ENCODE measurements at regions not wholly inside any gene's neighbourhood (a gene's known extent, or its start where the extent isn't known, plus 50 kb on each side); places are given as distances from the start of the nearest gene placed in this dataset.

GRCh38 chr4:63728480-63729177, 680.6 kb downstream of the TECRL start:
- no peak for DNase-seq (ENCODE audit: low read depth)
- no peaks in the 10 kb centered on the region for H3K4me1 ChIP-seq (ENCODE audit: control insufficient read depth, insufficient read depth, low read length)
- H3K27me3 ChIP-seq (replicated peaks; ENCODE audit: control insufficient read depth, insufficient read depth, low read length): no peaks in the 10 kb centered on the region
- no peaks in the 10 kb centered on the region for H3K36me3 ChIP-seq (ENCODE audit: control insufficient read depth, insufficient read depth, low read length, severe bottlenecking)
- no peak overlapping the region for H3K9ac ChIP-seq (ENCODE audit: low read length)
- H3K9me3 ChIP-seq (ENCODE audit: control insufficient read depth, low read length): no peaks in the 10 kb centered on the region
- H3K4me3 ChIP-seq (ENCODE audit: low read length): no peak overlapping the region

GRCh38 chr4:63717384-63717783, 691.9 kb downstream of the TECRL start:
- H3K4me3 ChIP-seq (ENCODE audit: low read length): no peak overlapping the region
- H3K9me3 ChIP-seq (ENCODE audit: control insufficient read depth, low read length): no peaks in the 10 kb centered on the region
- H3K9ac ChIP-seq (ENCODE audit: low read length): no peak overlapping the region
- H3K4me1 ChIP-seq (ENCODE audit: control insufficient read depth, insufficient read depth, low read length): no peaks in the 10 kb centered on the region
- H3K27me3 ChIP-seq (replicated peaks; ENCODE audit: control insufficient read depth, insufficient read depth, low read length): no peaks in the 10 kb centered on the region
- no peaks in the 10 kb centered on the region for H3K36me3 ChIP-seq (ENCODE audit: control insufficient read depth, insufficient read depth, low read length, severe bottlenecking)
- DNase-seq (ENCODE audit: low read depth): no peak

GRCh38 chr4:63708661-63709060, 700.6 kb downstream of the TECRL start:
- H3K9ac ChIP-seq (ENCODE audit: low read length): no peak overlapping the region
- no peak for DNase-seq (ENCODE audit: low read depth)

GRCh38 chr4:63700569-63700968, 708.7 kb downstream of the TECRL start:
- Histone ChIP-seq H3K27me3 (replicated peaks; ENCODE audit: control insufficient read depth, insufficient read depth, low read length) (no peaks in the 10 kb centered on the region), H3K4me1 (ENCODE audit: control insufficient read depth, insufficient read depth, low read length) (no peaks in the 10 kb centered on the region), H3K9me3 (ENCODE audit: control insufficient read depth, low read length) (no peaks in the 10 kb centered on the region), H3K36me3 (ENCODE audit: control insufficient read depth, insufficient read depth, low read length, severe bottlenecking) (no peaks in the 10 kb centered on the region), H3K4me3 (ENCODE audit: low read length) (no peak overlapping the region), H3K9ac (ENCODE audit: low read length) (no peak overlapping the region)
- DNase-seq (ENCODE audit: low read depth): no peak

More at GRCh38 chr4:63708661-63709060, 700.6 kb downstream of the TECRL start:
- Histone ChIP-seq H3K27me3 (replicated peaks; ENCODE audit: control insufficient read depth, insufficient read depth, low read length) (no peaks in the 10 kb centered on the region), H3K4me1 (ENCODE audit: control insufficient read depth, insufficient read depth, low read length) (no peaks in the 10 kb centered on the region), H3K9me3 (ENCODE audit: control insufficient read depth, low read length) (no peaks in the 10 kb centered on the region), H3K36me3 (ENCODE audit: control insufficient read depth, insufficient read depth, low read length, severe bottlenecking) (no peaks in the 10 kb centered on the region), H3K4me3 (ENCODE audit: low read length) (no peak overlapping the region)

DNA sequence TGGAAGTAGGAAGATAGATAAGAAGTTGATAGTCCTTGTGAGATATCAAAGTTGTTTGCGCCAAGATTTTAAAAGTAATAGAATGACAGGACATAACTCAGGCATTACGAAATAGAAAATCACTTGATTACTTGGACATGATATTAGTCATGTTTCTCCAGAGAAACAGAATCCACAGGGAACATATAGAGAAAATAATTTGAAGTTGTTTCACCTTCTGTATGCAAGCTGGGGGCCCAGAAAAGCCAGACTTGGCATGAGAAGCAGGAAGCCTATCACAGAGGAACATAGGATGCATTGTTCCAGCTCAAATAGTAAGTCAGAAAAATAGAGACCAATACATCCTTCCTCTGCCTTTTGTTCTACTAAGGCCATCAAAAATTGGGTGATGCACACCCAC, 715.9 kb downstream of the TECRL start:
- no peaks in the 10 kb centered on the region for H3K36me3 ChIP-seq (ENCODE audit: control insufficient read depth, insufficient read depth, low read length, severe bottlenecking)
- no peaks in the 10 kb centered on the region for H3K27me3 ChIP-seq (replicated peaks; ENCODE audit: control insufficient read depth, insufficient read depth, low read length)
- H3K9ac ChIP-seq (ENCODE audit: low read length): no peak overlapping the region
- no peaks in the 10 kb centered on the region for H3K4me1 ChIP-seq (ENCODE audit: control insufficient read depth, insufficient read depth, low read length)
- H3K4me3 ChIP-seq (ENCODE audit: low read length): no peak overlapping the region
- no peak for DNase-seq (ENCODE audit: low read depth)
- no peaks in the 10 kb centered on the region for H3K9me3 ChIP-seq (ENCODE audit: control insufficient read depth, low read length)

GRCh38 chr4:63678358-63678931, 730.8 kb downstream of the TECRL start:
- Histone ChIP-seq H3K9me3 (ENCODE audit: control insufficient read depth, low read length) (no peaks in the 10 kb centered on the region), H3K9ac (ENCODE audit: low read length) (no peak overlapping the region), H3K4me3 (ENCODE audit: low read length) (no peak overlapping the region), H3K27me3 (replicated peaks; ENCODE audit: control insufficient read depth, insufficient read depth, low read length) (no peaks in the 10 kb centered on the region), H3K36me3 (ENCODE audit: control insufficient read depth, insufficient read depth, low read length, severe bottlenecking) (no peaks in the 10 kb centered on the region), H3K4me1 (ENCODE audit: control insufficient read depth, insufficient read depth, low read length) (no peaks in the 10 kb centered on the region)
- no peak for DNase-seq (ENCODE audit: low read depth)

- Histone ChIP-seq H3K4me1 (ENCODE audit: control insufficient read depth, insufficient read depth, low read length) (no peaks in the 10 kb centered on the region), H3K9me3 (ENCODE audit: control insufficient read depth, low read length) (no peaks in the 10 kb centered on the region), H3K9ac (ENCODE audit: low read length) (no peak overlapping the region), H3K36me3 (ENCODE audit: control insufficient read depth, insufficient read depth, low read length, severe bottlenecking) (no peaks in the 10 kb centered on the region), H3K4me3 (ENCODE audit: low read length) (no peak overlapping the region), H3K27me3 (replicated peaks; ENCODE audit: control insufficient read depth, insufficient read depth, low read length) (no peaks in the 10 kb centered on the region)
- no peak for DNase-seq (ENCODE audit: low read depth)
These were observed 738.5 kb downstream of the TECRL start for GRCh38 chr4:63670735-63671134.

GRCh38 chr4:63663870-63664269, 745.4 kb downstream of the TECRL start:
- Histone ChIP-seq H3K36me3 (ENCODE audit: control insufficient read depth, insufficient read depth, low read length, severe bottlenecking) (no peaks in the 10 kb centered on the region), H3K9me3 (ENCODE audit: control insufficient read depth, low read length) (peaks cover 3% of the 10 kb centered on the region), H3K4me1 (ENCODE audit: control insufficient read depth, insufficient read depth, low read length) (no peaks in the 10 kb centered on the region), H3K27me3 (replicated peaks; ENCODE audit: control insufficient read depth, insufficient read depth, low read length) (no peaks in the 10 kb centered on the region), H3K4me3 (ENCODE audit: low read length) (no peak overlapping the region), H3K9ac (ENCODE audit: low read length) (no peak overlapping the region)
- no peak for DNase-seq (ENCODE audit: low read depth)

DNA sequence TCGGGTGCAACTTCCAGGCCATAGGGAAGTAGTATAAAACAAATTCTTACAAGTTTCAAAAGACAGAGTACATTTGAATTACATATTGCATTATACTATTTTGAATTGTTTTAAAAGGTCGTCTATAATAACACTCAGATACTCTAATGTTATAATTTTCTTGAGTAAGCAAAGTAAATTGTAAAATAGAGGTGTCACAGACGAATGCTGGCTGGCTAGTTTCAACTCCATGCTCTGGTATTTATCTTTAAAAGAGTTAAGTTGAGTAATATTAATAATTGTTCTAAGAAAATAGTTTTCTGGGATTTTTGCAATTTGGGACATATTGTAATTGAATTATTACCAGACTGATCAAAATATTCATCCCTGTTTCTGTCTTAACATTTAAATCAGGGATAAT, 764.9 kb downstream of the TECRL start:
- no peaks in the 10 kb centered on the region for H3K36me3 ChIP-seq (ENCODE audit: control insufficient read depth, insufficient read depth, low read length, severe bottlenecking)
- no peaks in the 10 kb centered on the region for H3K27me3 ChIP-seq (replicated peaks; ENCODE audit: control insufficient read depth, insufficient read depth, low read length)
- H3K4me3 ChIP-seq (ENCODE audit: low read length): no peak overlapping the region
- no peak for DNase-seq (ENCODE audit: low read depth)
- H3K9ac ChIP-seq (ENCODE audit: low read length): no peak overlapping the region
- H3K4me1 ChIP-seq (ENCODE audit: control insufficient read depth, insufficient read depth, low read length): no peaks in the 10 kb centered on the region
- no peaks in the 10 kb centered on the region for H3K9me3 ChIP-seq (ENCODE audit: control insufficient read depth, low read length)

- peaks cover 13% of the 10 kb centered on the region for H3K9me3 ChIP-seq (ENCODE audit: control insufficient read depth, low read length)
- H3K9ac ChIP-seq (ENCODE audit: low read length): no peak overlapping the region
- no peaks in the 10 kb centered on the region for H3K36me3 ChIP-seq (ENCODE audit: control insufficient read depth, insufficient read depth, low read length, severe bottlenecking)
- H3K4me1 ChIP-seq (ENCODE audit: control insufficient read depth, insufficient read depth, low read length): no peaks in the 10 kb centered on the region
- no peak for DNase-seq (ENCODE audit: low read depth)
- H3K4me3 ChIP-seq (ENCODE audit: low read length): no peak overlapping the region
- no peaks in the 10 kb centered on the region for H3K27me3 ChIP-seq (replicated peaks; ENCODE audit: control insufficient read depth, insufficient read depth, low read length)
These were observed 772.0 kb downstream of the TECRL start for GRCh38 chr4:63637270-63637669.

DNA sequence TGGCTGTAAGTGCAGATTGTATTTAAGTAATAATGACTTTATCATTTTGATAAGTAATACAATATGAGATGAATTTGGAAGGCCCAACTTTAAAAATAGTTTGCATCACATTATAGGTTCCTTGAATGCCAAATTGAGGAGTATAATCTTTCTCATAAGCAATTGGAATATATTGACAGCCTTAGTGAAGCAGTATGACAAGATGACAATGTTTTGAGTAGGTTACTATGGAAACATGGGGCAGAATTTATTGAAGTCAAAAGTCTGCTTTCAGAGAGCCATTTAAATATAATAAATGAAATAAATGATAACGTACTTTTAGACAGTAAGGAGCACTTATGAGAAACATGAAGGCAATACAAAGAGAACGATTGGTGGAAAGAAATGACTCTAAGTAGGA, 776.4 kb downstream of the TECRL start:
- peaks cover 13% of the 10 kb centered on the region for H3K9me3 ChIP-seq (ENCODE audit: control insufficient read depth, low read length)
- H3K9ac ChIP-seq (ENCODE audit: low read length): no peak overlapping the region
- no peaks in the 10 kb centered on the region for H3K27me3 ChIP-seq (replicated peaks; ENCODE audit: control insufficient read depth, insufficient read depth, low read length)
- no peak for DNase-seq (ENCODE audit: low read depth)
- no peaks in the 10 kb centered on the region for H3K36me3 ChIP-seq (ENCODE audit: control insufficient read depth, insufficient read depth, low read length, severe bottlenecking)
- H3K4me3 ChIP-seq (ENCODE audit: low read length): no peak overlapping the region
- no peaks in the 10 kb centered on the region for H3K4me1 ChIP-seq (ENCODE audit: control insufficient read depth, insufficient read depth, low read length)

GRCh38 chr4:63620271-63620670, 789.0 kb downstream of the TECRL start:
- no peak for DNase-seq (ENCODE audit: low read depth)
- Histone ChIP-seq H3K9me3 (ENCODE audit: control insufficient read depth, low read length) (no peaks in the 10 kb centered on the region), H3K4me1 (ENCODE audit: control insufficient read depth, insufficient read depth, low read length) (no peaks in the 10 kb centered on the region)

More at GRCh38 chr4:63620271-63620670, 789.0 kb downstream of the TECRL start:
- Histone ChIP-seq H3K4me3 (ENCODE audit: low read length) (no peak overlapping the region), H3K27me3 (replicated peaks; ENCODE audit: control insufficient read depth, insufficient read depth, low read length) (no peaks in the 10 kb centered on the region), H3K9ac (ENCODE audit: low read length) (no peak overlapping the region), H3K36me3 (ENCODE audit: control insufficient read depth, insufficient read depth, low read length, severe bottlenecking) (no peaks in the 10 kb centered on the region)

Data from adipocyte (in vitro differentiated cells).